VCaP (cell line): ENCODE measurements at regions not wholly inside any gene's neighbourhood (a gene's known extent, or its start where the extent isn't known, plus 50 kb on each side); places are given as distances from the start of the nearest gene placed in this dataset.
"Not testable (repeated sequence)": the region's sequence is repeated elsewhere in the genome, so short reads cannot be mapped to it uniquely, and the experiment has no call there.

Experiments
- H3K27ac ChIP-seq: fragments of 450-650 bp; 2 replicates; pipeline ENCODE4 v1.5.1; 2017
- TF ChIP-seq, protein P1 (sequence below): fragments of 450-650 bp; conservative IDR thresholded peaks from 2 replicates; pipeline ENCODE4 v1.5.1; 2017; ENCODE audit warnings: mild to moderate bottlenecking, moderate library complexity

DNA sequence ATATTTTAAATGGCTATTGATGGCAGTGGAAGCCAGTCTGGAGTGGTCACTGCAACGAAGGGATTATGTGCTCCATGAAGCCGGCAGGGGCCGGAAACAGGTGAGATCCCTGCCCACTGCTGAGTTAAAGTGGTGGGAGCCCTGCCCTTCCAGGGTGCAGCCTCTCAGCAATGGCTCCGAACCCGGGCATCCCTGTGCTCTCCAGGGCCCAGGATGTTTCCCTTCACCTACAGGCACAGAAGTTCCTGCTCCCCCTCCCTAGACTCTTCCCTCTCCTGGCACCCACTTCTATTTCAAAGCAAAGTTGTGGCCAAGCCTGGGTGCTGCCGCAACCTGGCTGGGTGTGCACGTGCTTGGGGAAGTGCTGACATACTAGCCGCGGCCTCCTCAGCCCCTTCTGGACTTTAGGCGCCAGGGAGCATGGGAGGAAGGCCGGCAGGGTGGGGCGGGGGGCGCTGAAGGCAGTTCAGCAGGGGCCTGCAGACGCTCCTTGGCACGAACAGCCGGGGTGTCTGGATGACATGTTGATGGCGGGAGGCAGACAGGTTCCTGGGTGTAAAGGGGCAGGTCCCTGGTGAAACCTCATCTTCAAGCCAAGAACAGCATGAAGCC is 452.3 kb downstream of the HTR1B start:
- TF ChIP-seq, protein P1, sequence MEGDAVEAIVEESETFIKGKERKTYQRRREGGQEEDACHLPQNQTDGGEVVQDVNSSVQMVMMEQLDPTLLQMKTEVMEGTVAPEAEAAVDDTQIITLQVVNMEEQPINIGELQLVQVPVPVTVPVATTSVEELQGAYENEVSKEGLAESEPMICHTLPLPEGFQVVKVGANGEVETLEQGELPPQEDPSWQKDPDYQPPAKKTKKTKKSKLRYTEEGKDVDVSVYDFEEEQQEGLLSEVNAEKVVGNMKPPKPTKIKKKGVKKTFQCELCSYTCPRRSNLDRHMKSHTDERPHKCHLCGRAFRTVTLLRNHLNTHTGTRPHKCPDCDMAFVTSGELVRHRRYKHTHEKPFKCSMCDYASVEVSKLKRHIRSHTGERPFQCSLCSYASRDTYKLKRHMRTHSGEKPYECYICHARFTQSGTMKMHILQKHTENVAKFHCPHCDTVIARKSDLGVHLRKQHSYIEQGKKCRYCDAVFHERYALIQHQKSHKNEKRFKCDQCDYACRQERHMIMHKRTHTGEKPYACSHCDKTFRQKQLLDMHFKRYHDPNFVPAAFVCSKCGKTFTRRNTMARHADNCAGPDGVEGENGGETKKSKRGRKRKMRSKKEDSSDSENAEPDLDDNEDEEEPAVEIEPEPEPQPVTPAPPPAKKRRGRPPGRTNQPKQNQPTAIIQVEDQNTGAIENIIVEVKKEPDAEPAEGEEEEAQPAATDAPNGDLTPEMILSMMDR = no peak
- H3K27ac ChIP-seq = no peak overlapping the region

DNA sequence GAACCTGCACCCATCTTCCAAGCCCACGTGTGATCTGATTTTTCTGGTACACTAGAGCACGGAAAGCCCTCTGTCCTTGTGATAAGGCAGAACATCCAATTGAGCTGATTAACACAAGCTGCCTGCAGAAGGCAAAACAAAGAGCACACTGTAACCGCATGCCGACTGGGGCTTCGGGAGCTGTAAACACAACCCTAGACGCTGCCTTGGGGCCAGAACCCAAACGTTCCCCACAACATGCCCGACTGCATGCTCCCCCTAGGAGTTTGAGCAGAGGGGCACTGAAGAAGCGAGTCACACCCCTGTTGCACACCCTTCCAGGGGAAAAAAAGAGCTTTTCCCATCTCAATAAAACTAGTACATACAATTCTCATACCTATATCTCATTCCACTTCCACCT is 470.7 kb downstream of the HTR1B start:
- TF ChIP-seq, protein P1 = no peak
- H3K27ac ChIP-seq = no peak overlapping the region

DNA sequence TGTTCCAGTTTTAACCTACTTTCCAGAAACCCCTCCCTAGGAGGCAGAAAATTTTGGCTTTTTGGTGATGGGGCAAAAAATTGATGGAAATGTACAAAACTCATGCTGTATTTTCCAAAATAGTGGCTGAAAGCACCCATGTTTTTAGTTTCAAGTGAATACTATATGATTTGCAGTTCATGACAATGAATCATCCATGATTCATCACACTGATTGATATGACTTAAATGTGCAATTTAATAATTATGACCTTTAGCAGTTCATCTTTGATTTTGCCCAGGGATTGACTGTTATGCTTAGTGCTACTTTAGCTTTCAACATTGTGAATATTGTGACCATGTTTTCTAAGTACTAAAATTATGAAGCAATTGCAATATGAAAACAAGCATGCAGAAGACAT is 478.7 kb downstream of the HTR1B start:
- H3K27ac ChIP-seq = no peak overlapping the region
- TF ChIP-seq, protein P1 = no peak

DNA sequence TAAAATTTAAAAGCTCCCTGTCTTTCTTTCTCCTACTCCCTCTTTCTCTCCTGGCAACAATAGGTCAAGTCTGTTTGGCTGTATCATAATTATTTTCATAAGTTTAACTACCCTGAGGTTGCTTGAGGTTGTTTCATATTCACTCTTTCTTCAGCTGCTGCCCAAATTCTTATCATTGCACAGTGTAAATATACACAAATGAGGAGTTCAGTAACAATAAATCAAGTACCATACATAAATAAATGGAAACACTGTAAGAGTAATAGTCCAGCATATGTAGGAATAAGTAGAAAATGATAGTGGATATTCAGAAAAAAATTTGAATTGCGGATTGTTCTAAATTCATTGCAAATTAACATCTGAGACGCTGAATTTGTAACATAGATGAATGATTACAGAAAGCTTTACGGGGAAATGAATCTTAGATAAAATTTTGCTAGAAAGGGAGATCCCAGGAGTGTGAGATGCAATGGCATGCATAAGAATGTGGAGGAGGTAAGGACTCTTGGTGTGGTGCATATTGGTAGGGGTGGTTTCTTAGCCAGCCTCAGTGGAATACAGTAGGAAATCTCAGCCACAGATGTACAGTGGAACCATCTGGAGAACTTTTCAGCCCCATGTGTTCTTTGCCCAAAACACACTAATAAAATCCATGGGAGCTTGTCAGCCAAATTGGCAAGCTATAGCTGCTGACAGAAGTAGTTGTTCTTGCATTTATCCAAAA is 480.7 kb downstream of the HTR1B start:
- H3K27ac ChIP-seq = no peak overlapping the region
- TF ChIP-seq, protein P1 = no peak

DNA sequence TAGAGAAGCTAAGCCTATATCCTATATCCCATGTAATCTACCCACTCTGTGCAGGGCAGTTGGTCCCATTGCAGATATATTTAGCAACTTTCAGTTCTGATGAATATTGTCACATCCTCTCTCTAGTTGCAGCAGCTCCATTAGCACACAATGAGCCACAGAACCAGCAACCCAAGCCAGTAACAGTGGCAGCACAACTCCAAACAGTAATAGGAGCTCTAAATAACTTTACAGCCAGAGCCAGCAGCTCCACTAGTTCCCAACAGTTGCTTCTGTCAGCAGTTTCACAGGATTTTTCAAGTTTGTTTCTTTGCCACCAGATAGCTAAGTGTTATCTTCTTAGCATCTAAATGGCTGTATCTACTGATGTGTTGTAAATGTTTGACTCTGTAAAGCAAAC is 490.8 kb downstream of the HTR1B start:
- TF ChIP-seq, protein P1 = no peak
- no peak overlapping the region for H3K27ac ChIP-seq

DNA sequence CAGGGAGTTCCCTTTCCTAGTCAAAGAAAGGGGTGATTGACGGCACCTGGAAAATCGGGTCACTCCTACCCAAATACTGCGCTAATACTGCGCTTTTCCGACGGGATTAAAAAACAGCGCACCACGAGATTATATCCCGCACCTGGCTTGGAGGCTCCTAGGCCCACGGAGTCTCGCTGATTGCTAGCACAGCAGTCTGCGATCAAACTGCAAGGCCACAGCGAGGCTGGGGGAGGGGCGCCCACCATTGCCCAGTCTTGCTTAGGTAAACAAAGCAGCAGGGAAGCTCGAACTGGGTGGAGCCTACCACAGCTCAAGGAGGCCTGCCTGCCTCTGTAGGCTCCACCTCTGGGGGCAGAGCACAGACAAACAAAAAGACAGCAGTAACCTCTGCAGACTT is 504.1 kb downstream of the HTR1B start:
- not testable (repeated sequence) for H3K27ac ChIP-seq

DNA sequence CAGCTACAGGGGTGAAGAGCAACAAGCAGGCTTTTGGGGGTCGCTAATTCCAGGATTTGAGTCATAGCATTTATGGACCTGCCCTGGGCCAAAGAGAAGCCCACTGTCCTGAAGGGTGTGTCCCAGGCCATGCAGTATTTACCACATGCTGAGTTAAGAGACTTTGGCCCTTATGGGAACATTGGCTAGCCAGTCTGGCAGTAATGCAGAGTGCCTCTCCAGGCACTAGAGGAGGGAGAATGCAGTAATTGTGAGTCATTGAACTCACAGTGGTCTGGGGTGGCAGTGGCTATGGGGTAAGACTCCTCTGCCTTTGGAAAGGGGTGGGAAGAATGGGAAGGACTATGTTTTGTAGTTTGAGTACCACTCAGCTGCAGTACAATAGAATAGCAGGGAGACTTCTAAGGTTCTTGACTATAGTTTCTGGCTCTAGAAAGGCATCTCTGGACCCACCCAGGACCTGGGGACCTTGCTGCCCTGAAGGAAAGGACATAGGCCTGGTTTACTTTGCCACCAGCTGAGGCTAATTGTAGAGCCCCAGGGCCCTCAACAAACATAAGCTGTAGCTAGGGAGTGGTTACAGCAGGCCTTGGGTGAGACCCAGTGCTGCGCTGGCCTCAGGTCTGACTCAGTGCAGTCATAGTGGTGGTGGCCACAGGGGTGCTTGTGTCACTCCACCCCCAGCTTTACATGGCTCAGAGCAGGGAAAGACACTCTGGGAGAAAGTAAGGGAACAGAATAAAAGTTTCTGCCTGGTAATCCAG is 520.9 kb downstream of the HTR1B start:
- TF ChIP-seq, protein P1 = no peak
- no peak overlapping the region for H3K27ac ChIP-seq
